A673 (cell line): ENCODE measurements at regions not wholly inside any gene's neighbourhood (a gene's known extent, or its start where the extent isn't known, plus 50 kb on each side); places are given as distances from the start of the nearest gene placed in this dataset.

Source experiments
- BruUV-seq: library from RNA; stranded (reverse); fragments of 400-500 nt; replicated peaks from 2 replicates; lab custom pipeline; 2021; lab: Mats Ljungman, UMichigan
- CTCF ChIA-PET: fragments of 300-600 bp; sonication (Branson Sonifier 250); formaldehyde crosslinking; loops from one replicate; lab custom pipeline; 2022; ENCODE audit warnings: antibody characterized with exemption; lab: Charles Lee
- POLR2A ChIA-PET: fragments of 300-600 bp; sonication (Branson Sonifier 250); formaldehyde crosslinking; loops from one replicate; lab custom pipeline; 2022; ENCODE audit warnings: antibody characterized with exemption; ENCODE audit not compliant: low non-redundant PET; lab: Charles Lee
- DNase-seq: peaks from one replicate; pipeline ENCODE4 v3.0.0-alpha.2; 2015; ENCODE audit warnings: low spot score
- H3K27ac ChIP-seq: fragments of 200-600 bp; sonication (generic); 2 replicates; pipeline ENCODE4 v1.5.1; 2016; ENCODE audit warnings: mixed run types, low read depth, mild to moderate bottlenecking, mixed read lengths, antibody characterized with exemption, low read length; ENCODE audit not compliant: poor library complexity, severe bottlenecking
- H3K27me3 ChIP-seq: fragments of 200-600 bp; sonication (generic); replicated peaks from 2 replicates; pipeline ENCODE4 v1.6.1; 2017; ENCODE audit warnings: mixed run types, low read depth, mild to moderate bottlenecking, mixed read lengths, antibody characterized with exemption, low read length; ENCODE audit not compliant: insufficient read depth, poor library complexity
- H3K36me3 ChIP-seq: fragments of 200-600 bp; sonication (generic); 2 replicates; pipeline ENCODE4 v1.6.1; 2016; ENCODE audit warnings: mixed run types, mild to moderate bottlenecking, mixed read lengths, antibody characterized with exemption, low read length; ENCODE audit not compliant: insufficient read depth, poor library complexity, severe bottlenecking
- H3K4me1 ChIP-seq: fragments of 200-600 bp; sonication (generic); 2 replicates; pipeline ENCODE4 v1.6.1; 2017; ENCODE audit warnings: mixed run types, mild to moderate bottlenecking, mixed read lengths, antibody characterized with exemption, low read length; ENCODE audit not compliant: insufficient read depth, poor library complexity, severe bottlenecking
- H3K4me3 ChIP-seq: fragments of 200-600 bp; sonication (generic); 2 replicates; pipeline ENCODE4 v1.5.1; 2016; ENCODE audit warnings: low read depth, mixed run types, mild to moderate bottlenecking, mixed read lengths, low read length; ENCODE audit not compliant: poor library complexity, severe bottlenecking
- H3K9me3 ChIP-seq: fragments of 200-600 bp; sonication (generic); 2 replicates; pipeline ENCODE4 v1.6.1; 2016; ENCODE audit warnings: mixed run types, low read depth, mild to moderate bottlenecking, mixed read lengths, antibody characterized with exemption, low read length; ENCODE audit not compliant: poor library complexity, severe bottlenecking
- CTCF ChIP-seq: fragments of 300-800, 200-600 bp; sonication (generic); conservative IDR thresholded peaks from 2 replicates; pipeline ENCODE4 v1.5.1; 2017; ENCODE audit warnings: low read depth, mild to moderate bottlenecking, antibody characterized with exemption, low read length, moderate library complexity, mixed read lengths
- EZH2 ChIP-seq: fragments of 200-600 bp; sonication (generic); IDR thresholded peaks from 2 replicates; pipeline ENCODE4 v1.6.1; 2017; ENCODE audit warnings: borderline replicate concordance, low read depth, mild to moderate bottlenecking, mixed read lengths, antibody characterized with exemption, low read length; ENCODE audit not compliant: poor library complexity, severe bottlenecking
- intact Hi-C: fragments of 100-400 bp; cut with micrococcal nuclease; formaldehyde crosslinking; loops from one replicate; pipeline ENCODE4 v1.10.0; 2022; ENCODE audit not compliant: unreplicated experiment

GRCh38 chr6:105609375-105609991 is 206.6 kb upstream of the PREP start:
- CTCF ChIA-PET, result no interaction called here
- Histone ChIP-seq H3K27ac (no peak overlapping the region), H3K4me3 (no peak overlapping the region)

GRCh38 chr6:105608711-105609374 is 206.0 kb upstream of the PREP start:
- BruUV-seq, result no TSS peak
- POLR2A ChIA-PET, result no interaction called here

More at GRCh38 chr6:105609375-105609991, 206.6 kb upstream of the PREP start:
- no peaks in the 10 kb centered on the region for H3K9me3 ChIP-seq
- POLR2A ChIA-PET, result no interaction called here
- H3K36me3 ChIP-seq, result no peaks in the 10 kb centered on the region
- DNase-seq, result no peak
- no TSS peak for BruUV-seq
- intact Hi-C loops, result no loop called here
- no peaks in the 10 kb centered on the region for H3K27me3 ChIP-seq
- TF ChIP-seq CTCF (no peak), EZH2 (no peak)
- no peaks in the 10 kb centered on the region for H3K4me1 ChIP-seq

More at GRCh38 chr6:105608711-105609374, 206.0 kb upstream of the PREP start:
- H3K4me1 ChIP-seq, result peaks cover 3% of the 10 kb centered on the region
- no peaks in the 10 kb centered on the region for H3K36me3 ChIP-seq
- CTCF ChIA-PET, result no interaction called here
- intact Hi-C loops, result no loop called here
- no peak for DNase-seq
- TF ChIP-seq EZH2 (no peak), CTCF (no peak)
- no peaks in the 10 kb centered on the region for H3K27me3 ChIP-seq
- no peak overlapping the region for H3K4me3 ChIP-seq
- no peaks in the 10 kb centered on the region for H3K9me3 ChIP-seq
- no peak overlapping the region for H3K27ac ChIP-seq
